ENCODE measurements at regions not wholly inside any gene's neighbourhood (a gene's known extent, or its start where the extent isn't known, plus 50 kb on each side); places are given as distances from the start of the nearest gene placed in this dataset.

DNA sequence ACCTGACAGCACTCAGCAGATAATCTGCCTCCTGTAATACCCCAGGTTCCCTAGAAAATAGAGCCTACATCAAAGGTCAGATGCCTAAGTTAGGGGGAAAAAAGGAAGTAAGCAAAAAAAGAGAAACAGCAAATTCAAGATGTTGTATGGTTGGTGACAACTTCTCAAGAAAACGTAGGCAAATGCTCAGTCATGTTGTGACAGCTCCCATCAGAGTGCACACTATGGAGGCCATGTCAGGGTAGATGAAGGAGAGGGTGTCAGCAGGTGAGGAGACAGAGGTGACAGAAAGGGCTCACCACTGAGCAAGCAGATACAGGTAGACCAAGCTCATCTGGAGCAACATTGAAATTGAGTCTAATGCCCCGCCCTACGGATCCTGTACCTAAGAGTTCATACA lies 356.8 kb upstream of the BRINP1 start:
- TF ChIP-seq GATA3 (IDR thresholded peaks at IDR 0.05; ENCODE audit: low read depth, low read length) (no peak), GATA2 (IDR thresholded peaks at IDR 0.05; ENCODE audit: low read depth, low read length) (no peak)

DNA sequence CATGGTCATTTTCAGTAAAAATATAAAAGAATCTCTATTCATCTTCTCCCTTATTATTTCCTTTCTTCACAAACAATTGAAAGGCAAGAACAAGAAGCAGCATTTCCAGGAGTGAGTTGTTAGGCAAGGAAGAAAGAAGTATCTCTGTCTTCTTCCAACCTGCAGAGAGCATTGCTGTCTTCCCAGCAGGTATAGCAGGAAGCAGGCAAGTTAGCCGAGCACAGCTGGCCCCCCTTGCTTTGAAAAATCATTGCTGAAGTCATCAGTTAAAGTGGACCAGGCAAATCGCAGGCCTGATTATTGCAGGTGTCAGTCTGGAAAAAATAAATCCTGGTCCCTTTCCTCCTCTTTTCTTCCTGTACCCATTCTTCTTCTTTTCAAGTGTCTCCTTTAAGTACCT lies 353.1 kb upstream of the BRINP1 start:
- no peak for TF ChIP-seq GATA2 (IDR thresholded peaks at IDR 0.05; ENCODE audit: low read depth, low read length)

DNA sequence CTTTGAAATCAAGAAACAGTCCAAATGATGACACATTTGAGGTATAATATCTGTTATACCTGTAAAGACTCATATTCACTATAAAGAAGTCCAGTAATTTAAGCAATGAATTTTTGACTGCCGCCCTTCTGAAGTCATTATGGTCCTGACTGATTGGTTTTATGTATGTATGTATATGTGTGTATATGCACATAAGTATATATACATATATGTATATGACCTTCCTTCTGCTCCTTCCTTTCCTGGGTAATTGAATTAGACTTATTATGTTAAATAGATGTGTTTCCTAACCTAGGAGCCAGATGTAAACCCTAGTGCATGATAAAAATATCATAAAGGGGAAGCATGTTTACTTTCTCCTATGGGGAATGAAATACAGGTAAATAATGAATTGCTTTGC lies 343.1 kb upstream of the BRINP1 start:
- TF ChIP-seq GATA2 (IDR thresholded peaks at IDR 0.05; ENCODE audit: low read depth, low read length), result no peak
- TF ChIP-seq GATA3 (IDR thresholded peaks at IDR 0.05; ENCODE audit: low read depth, low read length), result no peak

DNA sequence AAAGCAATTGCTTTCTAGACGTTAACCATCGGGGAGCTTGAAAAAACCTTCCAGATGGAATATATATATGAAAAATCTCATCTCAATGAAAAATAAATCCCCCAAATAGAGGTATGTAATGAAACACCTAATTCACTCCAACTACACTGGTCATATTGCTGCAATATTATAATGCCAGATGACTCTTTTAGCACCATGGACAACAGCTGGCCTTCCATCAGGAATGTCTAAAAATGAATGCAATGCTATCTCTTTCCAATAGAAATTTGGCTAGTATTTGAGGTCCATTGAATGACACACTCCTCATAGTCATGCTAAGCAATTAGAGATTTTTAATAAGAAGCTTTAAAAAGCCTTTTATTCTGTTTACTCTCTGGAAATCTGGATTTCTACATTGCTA lies 340.2 kb upstream of the BRINP1 start:
- TF ChIP-seq GATA2 (IDR thresholded peaks at IDR 0.05; ENCODE audit: low read depth, low read length), result no peak
- no peak for TF ChIP-seq GATA3 (IDR thresholded peaks at IDR 0.05; ENCODE audit: low read depth, low read length)

DNA sequence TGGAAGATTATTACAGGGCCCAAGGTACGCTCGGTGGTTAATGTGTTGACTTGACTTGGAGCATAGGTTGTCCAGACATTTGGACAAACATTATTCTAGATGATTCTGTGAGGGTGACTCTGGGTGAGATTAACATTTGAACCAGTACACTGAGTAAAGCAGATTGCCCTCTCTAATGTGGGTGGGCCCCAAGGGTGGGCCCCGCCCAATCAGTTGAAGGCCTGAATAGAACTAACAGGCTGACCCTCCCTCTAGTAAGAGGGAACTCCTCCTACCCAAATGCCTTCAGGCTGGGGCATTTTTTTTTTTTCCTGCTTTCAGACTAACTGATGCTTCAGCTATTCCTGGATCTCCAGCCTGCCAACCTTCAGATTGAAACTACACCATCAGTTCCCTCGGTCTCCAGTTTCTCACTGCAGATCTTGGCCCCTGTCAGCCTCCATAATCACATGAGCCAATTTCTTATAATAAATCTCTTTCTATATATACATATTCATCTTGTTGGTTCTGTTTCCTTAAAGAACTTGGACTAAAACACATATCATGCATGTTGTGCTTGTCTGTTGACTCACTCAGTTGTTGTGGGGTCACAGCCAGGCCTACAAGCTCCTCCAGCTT lies 338.1 kb upstream of the BRINP1 start:
- no peak for TF ChIP-seq GATA3 (IDR thresholded peaks at IDR 0.05; ENCODE audit: low read depth, low read length)

DNA sequence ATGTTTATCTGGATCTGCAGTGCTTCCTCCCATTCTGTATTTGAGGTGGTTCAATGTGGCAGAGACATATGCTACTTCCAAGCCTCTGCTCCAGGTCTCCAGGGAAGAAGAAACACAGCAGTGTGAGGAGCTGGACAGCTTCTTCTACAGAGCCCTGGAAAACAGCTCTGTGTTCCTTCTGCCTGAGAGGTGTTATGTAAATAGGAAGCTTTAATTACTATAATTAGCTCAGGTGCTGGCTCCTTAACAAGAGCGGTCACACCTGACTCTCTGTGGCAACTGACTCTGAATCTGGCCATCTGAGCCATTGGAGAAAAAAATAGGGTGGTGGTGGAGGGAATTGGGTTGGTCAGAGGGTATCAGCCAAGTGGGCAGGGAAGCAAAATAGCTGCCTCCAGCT lies 332.4 kb upstream of the BRINP1 start:
- no peak for TF ChIP-seq GATA2 (IDR thresholded peaks at IDR 0.05; ENCODE audit: low read depth, low read length)
- TF ChIP-seq GATA3 (IDR thresholded peaks at IDR 0.05; ENCODE audit: low read depth, low read length), result no peak

DNA sequence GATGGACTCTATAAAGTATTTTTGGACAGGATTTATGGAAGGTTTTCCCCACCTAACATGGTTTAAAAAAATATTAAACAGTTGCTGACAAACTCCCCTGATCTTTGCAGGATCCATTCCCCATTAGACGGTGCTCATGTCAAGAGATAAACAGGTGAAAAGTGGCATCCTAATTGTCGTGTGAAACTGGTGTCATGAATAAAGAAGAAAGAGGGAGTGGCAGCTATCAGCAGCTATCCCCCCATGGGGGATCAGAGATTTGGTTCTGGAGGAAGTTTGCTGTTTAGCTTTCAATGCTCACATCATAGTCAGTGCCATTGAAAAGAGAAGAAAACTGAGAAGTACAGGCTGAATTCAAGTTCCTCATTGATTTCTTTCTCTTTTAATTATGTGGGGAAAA lies 329.3 kb upstream of the BRINP1 start:
- TF ChIP-seq GATA3 (IDR thresholded peaks at IDR 0.05; ENCODE audit: low read depth, low read length) (no peak), GATA2 (IDR thresholded peaks at IDR 0.05; ENCODE audit: low read depth, low read length) (no peak)

DNA sequence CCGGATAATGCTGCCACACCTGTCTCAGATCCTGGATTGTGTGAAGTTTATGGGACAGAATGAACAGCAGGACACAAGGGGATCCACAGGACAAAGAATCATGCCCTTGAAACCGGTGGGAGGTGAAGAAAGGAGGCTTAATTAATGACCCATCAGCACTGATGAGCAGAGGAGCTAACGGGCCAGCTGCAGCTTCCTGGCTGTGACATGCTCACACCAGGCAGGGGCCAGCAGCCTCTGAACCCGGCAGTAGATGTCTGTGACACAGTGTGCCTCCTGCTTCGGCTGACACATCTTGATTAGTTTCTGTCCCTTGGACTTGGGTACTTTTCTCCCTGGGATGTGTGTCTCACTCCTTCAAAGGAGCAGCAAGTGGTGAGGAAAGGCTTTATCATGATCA lies 328.8 kb upstream of the BRINP1 start:
- TF ChIP-seq GATA2 (IDR thresholded peaks at IDR 0.05; ENCODE audit: low read depth, low read length) (no peak), GATA3 (IDR thresholded peaks at IDR 0.05; ENCODE audit: low read depth, low read length) (no peak)

DNA sequence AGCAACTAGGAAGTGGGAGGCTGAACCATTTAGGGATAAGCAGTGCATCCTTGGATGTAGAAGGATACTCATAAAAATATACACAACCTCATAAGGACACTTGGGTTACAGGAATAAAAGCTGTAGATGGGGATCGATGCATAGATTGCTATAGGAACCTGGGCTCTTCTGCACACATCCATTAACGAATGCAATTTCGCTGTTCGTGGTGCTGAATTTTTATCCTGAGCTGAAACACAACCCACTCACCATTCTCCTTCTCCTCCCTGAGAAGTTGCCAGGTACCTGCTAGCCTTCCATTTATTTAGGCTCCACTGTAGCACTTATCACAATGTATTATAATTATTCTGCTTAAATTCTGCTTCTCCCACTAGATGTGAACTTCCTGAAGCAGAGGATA lies 320.6 kb upstream of the BRINP1 start:
- TF ChIP-seq GATA2 (IDR thresholded peaks at IDR 0.05; ENCODE audit: low read depth, low read length) (no peak), GATA3 (IDR thresholded peaks at IDR 0.05; ENCODE audit: low read depth, low read length) (no peak)

DNA sequence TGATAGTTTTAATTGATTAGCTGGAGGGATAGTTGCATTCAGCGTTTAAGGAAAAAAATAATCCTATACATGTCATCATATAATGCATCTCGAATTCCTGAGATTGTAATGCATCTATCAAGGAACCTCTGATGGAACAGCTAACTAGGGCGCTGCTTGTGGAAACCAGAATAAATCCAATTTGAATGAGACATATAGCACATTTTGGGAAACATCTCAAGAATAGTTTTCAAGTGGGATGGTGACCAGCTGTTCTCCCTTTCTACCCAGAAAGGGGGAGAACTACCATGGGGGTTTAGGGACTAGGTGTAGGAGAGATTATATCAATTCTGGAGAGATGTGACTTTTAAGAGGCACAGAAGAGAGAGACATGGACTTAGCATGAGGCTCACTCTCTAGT lies 319.3 kb upstream of the BRINP1 start:
- TF ChIP-seq GATA3 (IDR thresholded peaks at IDR 0.05; ENCODE audit: low read depth, low read length), result no peak
- TF ChIP-seq GATA2 (IDR thresholded peaks at IDR 0.05; ENCODE audit: low read depth, low read length), result no peak

DNA sequence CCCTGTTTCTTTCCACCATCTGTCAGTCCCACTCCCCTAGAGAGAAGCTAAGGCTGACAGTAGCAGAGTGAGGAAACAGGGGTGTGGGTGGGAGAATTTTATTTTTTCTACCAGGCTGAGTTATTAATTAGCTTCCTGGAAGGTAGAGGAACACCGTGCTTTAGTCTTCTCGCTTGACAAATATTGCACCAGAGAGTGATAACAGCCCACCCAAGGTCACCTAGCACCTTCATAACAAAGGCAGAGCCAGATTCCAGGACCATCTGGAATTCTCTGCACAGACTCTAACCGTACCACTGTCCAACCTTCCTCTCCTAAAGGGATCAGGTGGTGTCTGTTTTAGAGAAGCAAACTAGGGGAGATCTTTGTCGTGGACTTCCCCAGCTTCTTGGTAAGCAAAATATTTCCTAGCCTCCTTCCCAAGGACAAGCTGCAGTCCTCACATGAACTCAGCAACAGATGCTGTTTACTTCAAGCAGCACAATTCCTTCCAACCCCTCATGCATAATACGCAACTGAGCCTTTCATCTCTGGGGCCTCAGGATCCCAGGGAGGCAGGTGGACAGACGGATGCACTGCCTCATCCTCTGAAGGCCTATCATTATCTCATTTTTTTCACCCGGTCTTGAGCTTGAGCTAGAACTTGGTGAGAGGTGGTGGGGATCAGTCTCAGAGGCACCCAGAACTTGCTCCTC lies 308.7 kb upstream of the BRINP1 start:
- TF ChIP-seq GATA3 (IDR thresholded peaks at IDR 0.05; ENCODE audit: low read depth, low read length) (no peak), GATA2 (IDR thresholded peaks at IDR 0.05; ENCODE audit: low read depth, low read length) (no peak)

DNA sequence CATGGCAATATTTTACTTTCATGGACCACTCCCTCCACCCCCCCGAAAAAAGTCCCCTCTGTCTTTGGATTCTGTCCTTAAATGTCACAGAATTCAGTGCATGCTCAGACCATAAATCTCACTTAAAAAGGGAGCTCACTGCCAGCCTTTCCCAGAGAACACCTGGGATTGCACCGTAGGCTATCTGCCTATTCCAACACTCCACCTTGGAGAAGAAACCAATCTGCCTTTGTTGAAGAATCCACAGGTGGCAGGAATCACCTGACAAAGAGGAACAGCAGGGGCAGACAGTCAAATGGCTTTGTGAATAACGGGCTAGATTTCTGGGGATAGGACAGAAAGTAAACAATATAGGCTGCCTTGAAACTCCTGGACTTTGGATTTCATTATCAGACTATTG lies 306.7 kb upstream of the BRINP1 start:
- TF ChIP-seq GATA2 (IDR thresholded peaks at IDR 0.05; ENCODE audit: low read depth, low read length) (no peak), GATA3 (IDR thresholded peaks at IDR 0.05; ENCODE audit: low read depth, low read length) (no peak)

DNA sequence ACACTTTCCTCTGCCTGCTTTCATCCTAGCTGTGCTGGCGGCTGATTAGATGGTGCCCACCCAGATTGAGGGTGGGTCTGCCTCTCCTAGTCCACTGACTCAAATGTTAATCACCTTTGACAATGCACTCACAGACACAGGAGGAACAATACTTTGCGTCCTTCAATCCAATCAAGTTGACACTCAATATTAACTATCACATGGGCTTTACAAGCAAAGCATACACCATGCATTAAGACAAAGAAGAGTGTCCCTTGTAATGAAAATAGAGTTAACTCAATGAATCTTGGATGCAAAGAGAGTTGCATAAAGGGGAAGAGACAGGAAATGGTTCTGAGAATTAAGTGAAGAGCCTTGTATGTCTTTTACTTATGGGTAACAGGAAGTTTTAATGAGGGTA lies 298.7 kb upstream of the BRINP1 start:
- TF ChIP-seq GATA3 (IDR thresholded peaks at IDR 0.05; ENCODE audit: low read depth, low read length) (no peak), GATA2 (IDR thresholded peaks at IDR 0.05; ENCODE audit: low read depth, low read length) (no peak)

DNA sequence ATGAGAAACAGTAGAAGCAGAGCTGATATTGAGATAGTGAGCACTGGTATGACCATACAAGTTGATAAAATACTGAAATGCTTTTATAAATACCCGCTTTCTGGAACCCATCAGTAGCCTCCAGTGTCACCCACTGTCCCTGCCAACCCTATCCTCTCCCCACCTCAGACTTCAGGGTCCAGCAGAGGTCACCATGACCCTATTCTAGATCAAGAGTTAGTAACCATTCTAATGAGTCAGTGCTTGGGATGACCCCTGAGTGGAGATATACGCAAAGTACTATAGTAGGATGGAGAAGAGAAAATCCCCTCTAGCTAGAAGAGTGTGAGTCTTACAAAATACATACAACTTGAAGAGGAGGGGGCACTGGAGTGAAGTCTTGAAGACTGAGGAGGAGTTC lies 297.9 kb upstream of the BRINP1 start:
- no peak for TF ChIP-seq GATA3 (IDR thresholded peaks at IDR 0.05; ENCODE audit: low read depth, low read length)
- no peak for TF ChIP-seq GATA2 (IDR thresholded peaks at IDR 0.05; ENCODE audit: low read depth, low read length)

DNA sequence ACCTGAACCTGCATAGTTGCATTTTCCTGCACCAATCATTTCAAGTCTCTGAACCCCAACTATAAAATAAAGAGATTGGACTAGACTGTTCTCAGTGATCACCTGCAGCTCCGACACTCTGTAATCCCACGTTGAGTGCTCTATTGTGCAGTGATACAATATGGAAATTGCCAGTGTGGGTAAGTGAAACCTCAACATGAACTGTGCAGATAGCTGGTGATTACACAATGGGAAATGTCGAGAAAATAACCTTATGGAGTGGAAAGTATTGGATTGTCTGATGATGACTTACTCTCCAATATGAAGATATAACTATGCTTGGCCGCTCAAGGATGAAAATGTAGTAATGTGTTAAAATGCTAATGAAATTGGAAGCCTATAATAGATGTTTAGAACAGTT lies 293.1 kb upstream of the BRINP1 start:
- no peak for TF ChIP-seq GATA3 (IDR thresholded peaks at IDR 0.05; ENCODE audit: low read depth, low read length)

DNA sequence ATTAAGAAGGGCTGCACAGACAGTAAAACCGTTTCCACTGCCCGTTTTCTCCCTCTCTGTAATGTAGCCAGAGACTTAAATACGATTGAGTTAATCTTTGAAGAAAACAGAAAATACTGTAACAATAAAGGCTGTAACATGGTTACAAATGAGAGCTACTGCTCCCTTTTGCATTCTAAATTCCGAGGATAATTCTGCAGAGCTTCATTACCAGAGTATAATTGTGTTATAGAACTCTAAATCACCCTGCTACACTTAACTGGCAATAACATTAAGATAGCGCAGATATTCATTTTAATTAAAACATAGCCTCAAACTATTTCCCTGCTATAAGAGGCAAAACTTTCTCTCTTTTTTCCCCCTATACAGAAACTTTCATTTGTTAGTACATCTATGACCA lies 283.7 kb upstream of the BRINP1 start:
- no peak for TF ChIP-seq GATA2 (IDR thresholded peaks at IDR 0.05; ENCODE audit: low read depth, low read length)
- TF ChIP-seq GATA3 (IDR thresholded peaks at IDR 0.05; ENCODE audit: low read depth, low read length), result no peak

Data from SH-SY5Y (cell line).